Psoas muscle (tissue), 7 donors: ENCODE measurements at regions not wholly inside any gene's neighbourhood (a gene's known extent, or its start where the extent isn't known, plus 50 kb on each side); places are given as distances from the start of the nearest gene placed in this dataset.

Source experiments
- ATAC-seq, 4 donors: fragments of 200-7000 bp; cut with Tn5 transposase; one replicate each; pipeline ENCODE4 v1.9.1; 2020; ENCODE audit warnings: moderate library complexity in 3 of 4, mild to moderate bottlenecking in 2 of 4
- DNase-seq, 2 donors: peaks; one replicate each; pipeline ENCODE4 v3.0.0-alpha.2; 2020
- H3K27ac ChIP-seq: fragments of 200-600 bp; one replicate; pipeline ENCODE4 v1.8.0; 2022
- H3K27me3 ChIP-seq, 3 donors: fragments of 200-600 bp in 1 of 3; one replicate each; pipeline versions ENCODE4 v1.6.1 to v1.8.0; 2013 to 2022; ENCODE audit warnings: low read length in 2 of 3, mild to moderate bottlenecking in 2 of 3, moderate library complexity in 1 of 3; ENCODE audit not compliant: insufficient read depth in 3 of 3
- H3K36me3 ChIP-seq, 2 donors: fragments of 200-600 bp in 1 of 2; one replicate each; pipeline versions ENCODE4 v1.6.1 to v1.8.0; 2013 to 2022; ENCODE audit warnings: low read depth in 1 of 2, mild to moderate bottlenecking in 1 of 2, moderate library complexity in 1 of 2; ENCODE audit not compliant: insufficient read depth in 1 of 2
- H3K4me1 ChIP-seq: fragments of 200-600 bp; one replicate; pipeline ENCODE4 v1.8.0; 2022
- H3K4me3 ChIP-seq: fragments of 200-600 bp; one replicate; pipeline ENCODE4 v1.8.0; 2022; ENCODE audit warnings: mild to moderate bottlenecking
- H3K9me3 ChIP-seq: fragments of 200-600 bp; one replicate; pipeline ENCODE4 v1.8.0; 2022
- WGBS, 3 donors: extraction: QIAGEN DNeasy Blood & Tissue Kit; methylation state at CpG; one replicate each; pipeline versions ENCODE4 v1.1.6 to v1.1.7; 2013; 5-methylcytosine and 5-hydroxymethylcytosine counted together
- intact Hi-C, 2 donors: fragments of 100-400 bp; cut with DNase I; formaldehyde crosslinking; loops; one replicate each; pipeline versions ENCODE4 v1.11.0 to v1.14.2; 2022
- TF ChIP-seq, protein P1 (sequence below): fragments of 200-600 bp; IDR thresholded peaks from one replicate; pipeline ENCODE4 v1.8.0; 2022; ENCODE audit warnings: antibody characterized with exemption
- donor health status: healthy with polysubstance abuse.
- donor health status: DM: no; HTN: no; CAD: no; lungs with moderate emphysema.
- donor health status: Bipolar disorder and iron deficiency.
- donor health status: healthy.
- donor health status: DM: yes; HTN: yes; CAD: no.
- donor health status: DM: no; HTN: no; CAD: no.
- donor health status: DM: yes; HTN: yes; CAD: no.

DNA sequence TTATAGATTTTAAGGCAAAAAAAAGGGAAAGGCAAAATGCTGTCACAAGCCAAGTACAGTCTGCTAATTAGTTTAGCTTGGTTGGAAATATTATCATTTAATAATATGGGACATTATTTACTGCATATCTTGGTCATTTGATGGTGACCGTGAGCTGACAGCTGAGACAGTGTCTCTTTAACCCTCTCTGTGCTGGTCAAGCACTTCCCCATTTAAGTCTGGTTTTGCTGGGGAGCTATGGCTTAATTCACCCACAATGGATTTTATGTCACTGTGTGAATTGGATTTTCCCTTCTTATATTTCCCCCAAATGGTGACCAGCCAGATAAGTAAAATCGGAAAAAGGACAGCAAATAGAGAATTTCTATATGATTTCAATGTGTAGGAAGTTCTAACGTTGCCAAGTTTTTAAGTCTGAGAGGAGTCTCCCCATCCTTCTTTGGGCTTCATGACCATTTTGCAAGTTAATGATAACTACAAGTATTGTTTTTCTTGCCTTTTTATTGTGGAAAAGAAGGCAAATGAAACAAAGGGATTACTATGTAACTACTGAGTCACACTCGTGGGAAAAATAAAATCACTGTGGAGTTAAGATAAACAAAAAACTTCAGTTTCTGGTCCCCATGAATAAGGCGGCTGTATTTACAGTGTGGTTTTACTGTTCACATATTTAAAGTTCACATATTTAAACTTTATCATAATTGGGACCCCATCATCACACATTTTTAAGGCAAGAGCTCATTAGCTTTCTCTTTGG is 373.5 kb downstream of the NR2F2 start:
- H3K36me3 ChIP-seq = no peaks in the 10 kb centered on the region
- DNase-seq (no peak), ATAC-seq (no peak)
- WGBS, 3 donors = 55 to 64% (median 62%) methylated on average over 5 of the region's 5 CpGs
- H3K9me3 ChIP-seq = no peaks in the 10 kb centered on the region
- H3K27me3 ChIP-seq = peaks cover 0 to 17% (median 4%) of the 10 kb centered on the region in 3 donors
- H3K4me1 ChIP-seq = no peaks in the 10 kb centered on the region
- no peak overlapping the region for H3K4me3 ChIP-seq
- intact Hi-C loops = loop anchor here in 1 of 2 donors (10.0 kb wide), 1 partner anchor 349 kb away; no protein-coding TSS in a partner anchor
- no peak overlapping the region for H3K27ac ChIP-seq
- TF ChIP-seq, protein P1, sequence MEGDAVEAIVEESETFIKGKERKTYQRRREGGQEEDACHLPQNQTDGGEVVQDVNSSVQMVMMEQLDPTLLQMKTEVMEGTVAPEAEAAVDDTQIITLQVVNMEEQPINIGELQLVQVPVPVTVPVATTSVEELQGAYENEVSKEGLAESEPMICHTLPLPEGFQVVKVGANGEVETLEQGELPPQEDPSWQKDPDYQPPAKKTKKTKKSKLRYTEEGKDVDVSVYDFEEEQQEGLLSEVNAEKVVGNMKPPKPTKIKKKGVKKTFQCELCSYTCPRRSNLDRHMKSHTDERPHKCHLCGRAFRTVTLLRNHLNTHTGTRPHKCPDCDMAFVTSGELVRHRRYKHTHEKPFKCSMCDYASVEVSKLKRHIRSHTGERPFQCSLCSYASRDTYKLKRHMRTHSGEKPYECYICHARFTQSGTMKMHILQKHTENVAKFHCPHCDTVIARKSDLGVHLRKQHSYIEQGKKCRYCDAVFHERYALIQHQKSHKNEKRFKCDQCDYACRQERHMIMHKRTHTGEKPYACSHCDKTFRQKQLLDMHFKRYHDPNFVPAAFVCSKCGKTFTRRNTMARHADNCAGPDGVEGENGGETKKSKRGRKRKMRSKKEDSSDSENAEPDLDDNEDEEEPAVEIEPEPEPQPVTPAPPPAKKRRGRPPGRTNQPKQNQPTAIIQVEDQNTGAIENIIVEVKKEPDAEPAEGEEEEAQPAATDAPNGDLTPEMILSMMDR = no peak

DNA sequence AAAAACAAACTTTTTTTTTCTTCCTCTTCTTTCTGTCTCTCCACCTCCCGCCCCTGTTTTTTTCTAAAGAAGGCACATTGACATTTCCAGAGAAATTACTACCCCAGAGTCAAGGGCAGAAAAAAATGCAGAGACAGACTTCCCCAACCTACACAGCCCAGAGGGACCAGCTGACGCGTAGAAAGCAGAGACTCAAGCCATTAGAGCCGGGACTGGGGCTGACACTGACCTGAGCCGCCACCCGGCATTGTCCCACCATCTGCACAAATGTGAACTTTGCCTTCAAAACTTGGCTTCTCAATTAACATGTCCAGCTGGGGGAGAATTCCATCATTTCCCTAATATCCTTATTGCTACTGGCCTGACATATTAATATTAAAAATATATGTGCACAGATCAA is 385.6 kb downstream of the NR2F2 start:
- ATAC-seq (no peak), DNase-seq (no peak)
- no peak overlapping the region for H3K4me3 ChIP-seq
- no peaks in the 10 kb centered on the region for H3K4me1 ChIP-seq
- TF ChIP-seq, protein P1 = no peak
- no peaks in the 10 kb centered on the region for H3K36me3 ChIP-seq
- intact Hi-C loops = no loop called here
- 39 to 45% (median 40%) methylated on average over 6 of the region's 6 CpGs for WGBS, 3 donors
- H3K9me3 ChIP-seq = no peaks in the 10 kb centered on the region
- H3K27ac ChIP-seq = no peak overlapping the region
- peaks cover 0 to 2% (median 0%) of the 10 kb centered on the region in 3 donors for H3K27me3 ChIP-seq

DNA sequence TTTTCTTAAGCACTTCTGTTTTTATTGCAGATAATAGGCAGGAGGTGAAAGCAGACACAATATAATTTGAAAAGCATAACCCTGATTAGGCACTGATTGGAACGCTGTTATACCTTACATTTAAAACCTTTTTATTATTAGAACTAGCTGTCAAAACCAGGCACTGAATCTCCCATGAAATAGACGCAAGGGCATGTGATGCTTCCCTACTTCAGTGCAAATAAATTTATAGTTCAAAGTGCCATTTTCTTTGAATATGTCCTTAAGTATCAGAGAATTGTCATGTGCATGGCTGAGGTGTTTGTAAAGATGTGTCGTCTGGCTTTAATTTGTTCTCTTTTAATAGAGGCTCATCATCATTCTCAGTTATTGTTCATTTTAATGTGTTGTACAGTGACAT is 386.0 kb downstream of the NR2F2 start:
- intact Hi-C loops = no loop called here
- no peak overlapping the region for H3K4me3 ChIP-seq
- WGBS, 3 donors = 74 to 78% (median 76%) methylated on average over 3 of the region's 3 CpGs
- DNase-seq = no peak
- ATAC-seq = no peak
- TF ChIP-seq, protein P1 = no peak
- no peaks in the 10 kb centered on the region for H3K36me3 ChIP-seq
- H3K4me1 ChIP-seq = no peaks in the 10 kb centered on the region
- H3K27ac ChIP-seq = no peak overlapping the region
- H3K27me3 ChIP-seq = peaks cover 0 to 2% (median 0%) of the 10 kb centered on the region in 3 donors
- no peaks in the 10 kb centered on the region for H3K9me3 ChIP-seq

DNA sequence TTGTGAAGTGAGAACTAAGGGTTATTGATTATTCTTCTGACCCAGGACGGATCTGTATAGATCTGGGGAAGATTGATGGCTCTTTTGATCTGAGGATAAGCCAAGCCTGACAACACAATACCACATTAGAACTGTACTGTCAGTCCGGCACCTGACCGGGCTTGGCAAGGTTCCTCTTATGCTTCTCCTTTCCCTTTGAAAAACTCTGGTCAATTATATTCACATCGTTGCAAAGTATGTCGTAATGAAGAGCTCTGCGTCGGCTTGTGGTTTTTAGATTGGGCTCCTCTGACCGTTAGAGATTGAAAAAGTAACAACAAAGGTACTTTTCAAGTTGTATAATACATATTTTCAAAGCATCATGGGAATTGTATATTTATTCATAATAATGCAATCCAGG is 389.8 kb downstream of the NR2F2 start:
- TF ChIP-seq, protein P1 = no peak
- DNase-seq = no peak

DNA sequence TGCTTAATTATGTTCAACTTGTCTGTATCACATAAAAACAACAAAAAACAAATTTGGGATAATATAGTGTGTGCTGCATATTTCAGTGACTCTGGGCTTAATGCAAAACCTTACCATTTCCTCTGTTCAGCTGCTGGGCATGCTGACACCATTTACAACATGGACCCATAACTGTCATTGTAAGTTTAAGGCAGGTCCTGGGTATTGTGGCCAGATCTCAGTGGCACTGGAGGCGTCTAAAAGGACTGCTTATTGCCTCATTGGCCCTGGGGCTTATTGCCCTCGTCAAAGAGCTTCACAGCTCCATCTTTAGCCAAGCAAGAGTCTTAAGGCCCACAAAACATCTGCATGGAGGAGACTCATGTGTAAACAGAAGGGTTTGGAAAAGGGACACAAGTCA is 390.2 kb downstream of the NR2F2 start:
- WGBS, 3 donors = 41 to 44% (median 41%) methylated on average over 2 of the region's 2 CpGs
- no peaks in the 10 kb centered on the region for H3K9me3 ChIP-seq
- ATAC-seq (no peak), DNase-seq (no peak)
- no peak overlapping the region for H3K27ac ChIP-seq
- H3K4me1 ChIP-seq = no peaks in the 10 kb centered on the region
- intact Hi-C loops = no loop called here
- H3K36me3 ChIP-seq = no peaks in the 10 kb centered on the region
- TF ChIP-seq, protein P1 = no peak
- no peak overlapping the region for H3K4me3 ChIP-seq
- peaks cover 0 to 2% (median 0%) of the 10 kb centered on the region in 3 donors for H3K27me3 ChIP-seq

More for the DNA sequence above, 389.8 kb downstream of the NR2F2 start:
- Histone ChIP-seq H3K9me3 (no peaks in the 10 kb centered on the region), H3K36me3 (no peaks in the 10 kb centered on the region), H3K4me3 (no peak overlapping the region), H3K27ac (no peak overlapping the region), H3K27me3 (peaks cover 0 to 2% (median 0%) of the 10 kb centered on the region in 3 donors), H3K4me1 (no peaks in the 10 kb centered on the region)
- ATAC-seq = no peak
- intact Hi-C loops = no loop called here
- WGBS, 3 donors = 64 to 69% (median 65%) methylated on average over 8 of the region's 8 CpGs
